Cardiac muscle cell (in vitro differentiated cells and primary cell): ENCODE measurements at regions not wholly inside any gene's neighbourhood (a gene's known extent, or its start where the extent isn't known, plus 50 kb on each side); places are given as distances from the start of the nearest gene placed in this dataset.

Experiments
- DNase-seq, 2 donors: peaks; one replicate each; pipeline versions ENCODE4 v3.0.0 to v3.0.0-alpha.2; 2010 to 2017; ENCODE audit warnings: low read depth in 1 of 2, low spot score in 1 of 2
- H3K27ac ChIP-seq: fragments of 200-600 bp; sonication (generic); 2 replicates; pipeline ENCODE4 v1.5.1; 2016
- H3K27me3 ChIP-seq: fragments of 200-600 bp; sonication (generic); 2 replicates; pipeline ENCODE4 v1.6.0; 2016; ENCODE audit warnings: control low read depth
- H3K36me3 ChIP-seq: fragments of 200-600 bp; sonication (generic); 2 replicates; pipeline ENCODE4 v1.5.1; 2016; ENCODE audit warnings: control low read depth
- H3K4me1 ChIP-seq: fragments of 200-600 bp; sonication (generic); 2 replicates; pipeline ENCODE4 v1.8.1; 2017; ENCODE audit warnings: low read depth, mild to moderate bottlenecking, mixed run types
- H3K4me3 ChIP-seq: fragments of 200-600 bp; sonication (generic); 2 replicates; pipeline ENCODE4 v1.5.1; 2016; ENCODE audit warnings: mild to moderate bottlenecking
- H3K9me3 ChIP-seq: fragments of 200-600 bp; sonication (generic); 2 replicates; pipeline ENCODE4 v1.5.1; 2017; ENCODE audit warnings: low read depth, mild to moderate bottlenecking, control low read depth
- TF ChIP-seq, protein P1 (sequence below): IDR thresholded peaks from 2 replicates; pipeline ENCODE4 v1.5.1; 2012; ENCODE audit warnings: low read depth, mild to moderate bottlenecking, low read length

DNA sequence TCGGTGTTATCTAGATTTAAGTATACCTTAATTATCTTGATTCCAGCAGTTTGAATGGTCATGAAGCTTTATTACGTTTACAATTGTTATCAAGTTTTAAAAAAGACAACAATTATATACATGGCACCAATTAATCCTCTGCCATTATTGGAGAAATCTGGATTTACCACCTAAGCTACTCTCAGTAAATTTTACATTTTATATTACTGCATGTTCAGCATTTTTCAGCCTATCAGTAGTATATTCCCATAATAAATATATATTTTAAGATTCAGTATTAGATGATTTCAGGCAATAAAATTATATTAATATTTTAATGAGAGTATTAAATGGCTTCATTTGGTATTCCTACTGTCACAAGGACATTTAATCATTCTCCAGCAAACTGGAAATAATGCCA, 264.5 kb upstream of the PRDM9 start:
- H3K4me1 ChIP-seq = no peaks in the 10 kb centered on the region
- TF ChIP-seq, protein P1, sequence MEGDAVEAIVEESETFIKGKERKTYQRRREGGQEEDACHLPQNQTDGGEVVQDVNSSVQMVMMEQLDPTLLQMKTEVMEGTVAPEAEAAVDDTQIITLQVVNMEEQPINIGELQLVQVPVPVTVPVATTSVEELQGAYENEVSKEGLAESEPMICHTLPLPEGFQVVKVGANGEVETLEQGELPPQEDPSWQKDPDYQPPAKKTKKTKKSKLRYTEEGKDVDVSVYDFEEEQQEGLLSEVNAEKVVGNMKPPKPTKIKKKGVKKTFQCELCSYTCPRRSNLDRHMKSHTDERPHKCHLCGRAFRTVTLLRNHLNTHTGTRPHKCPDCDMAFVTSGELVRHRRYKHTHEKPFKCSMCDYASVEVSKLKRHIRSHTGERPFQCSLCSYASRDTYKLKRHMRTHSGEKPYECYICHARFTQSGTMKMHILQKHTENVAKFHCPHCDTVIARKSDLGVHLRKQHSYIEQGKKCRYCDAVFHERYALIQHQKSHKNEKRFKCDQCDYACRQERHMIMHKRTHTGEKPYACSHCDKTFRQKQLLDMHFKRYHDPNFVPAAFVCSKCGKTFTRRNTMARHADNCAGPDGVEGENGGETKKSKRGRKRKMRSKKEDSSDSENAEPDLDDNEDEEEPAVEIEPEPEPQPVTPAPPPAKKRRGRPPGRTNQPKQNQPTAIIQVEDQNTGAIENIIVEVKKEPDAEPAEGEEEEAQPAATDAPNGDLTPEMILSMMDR = no peak
- no peak overlapping the region for H3K27ac ChIP-seq
- no peak for DNase-seq
- H3K27me3 ChIP-seq = no peaks in the 10 kb centered on the region
- H3K36me3 ChIP-seq = no peaks in the 10 kb centered on the region
- no peaks in the 10 kb centered on the region for H3K9me3 ChIP-seq
- H3K4me3 ChIP-seq = no peak overlapping the region

DNA sequence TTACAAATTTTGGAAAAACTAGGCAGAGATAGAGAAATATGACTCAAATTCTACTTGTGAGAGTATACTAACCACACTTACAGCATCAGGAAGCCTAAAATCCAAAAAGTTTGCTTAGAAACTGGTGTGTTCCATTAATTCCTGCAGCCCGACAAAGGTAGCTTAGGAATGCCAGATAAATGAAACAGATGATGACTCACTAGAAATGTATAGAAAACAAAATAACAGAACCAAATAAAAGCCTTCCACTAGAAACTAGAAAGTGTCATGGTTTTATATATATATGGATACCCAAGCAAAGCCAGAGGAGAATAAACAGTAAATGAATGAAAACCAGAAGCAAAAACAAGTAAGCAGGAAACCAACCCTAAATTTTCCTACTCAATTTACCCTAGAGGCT, 272.2 kb upstream of the PRDM9 start:
- H3K27me3 ChIP-seq = no peaks in the 10 kb centered on the region
- no peak overlapping the region for H3K4me3 ChIP-seq
- DNase-seq = no peak
- no peak overlapping the region for H3K27ac ChIP-seq
- no peaks in the 10 kb centered on the region for H3K4me1 ChIP-seq
- no peaks in the 10 kb centered on the region for H3K36me3 ChIP-seq
- H3K9me3 ChIP-seq = no peaks in the 10 kb centered on the region
- TF ChIP-seq, protein P1 = no peak

DNA sequence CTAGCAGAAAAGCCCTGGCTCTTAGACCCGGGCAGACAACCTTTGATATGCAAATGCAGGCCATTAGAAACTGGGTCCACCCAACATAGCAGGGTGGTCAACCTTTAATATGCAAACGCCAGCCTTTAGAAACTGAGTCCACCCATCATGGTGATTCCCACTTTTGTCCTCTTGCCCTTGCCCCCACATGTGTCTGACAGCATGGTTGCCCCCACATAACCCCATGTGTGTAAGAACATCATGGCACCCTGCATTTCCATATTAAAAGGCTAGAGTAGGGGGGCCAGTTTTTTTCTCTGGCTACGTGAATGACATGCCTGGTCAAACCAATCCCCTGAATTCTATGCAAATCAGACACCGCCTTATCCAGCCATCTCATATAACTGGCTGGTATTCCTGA, 273.2 kb upstream of the PRDM9 start:
- Histone ChIP-seq H3K27me3 (no peaks in the 10 kb centered on the region), H3K4me1 (no peaks in the 10 kb centered on the region), H3K36me3 (no peaks in the 10 kb centered on the region), H3K9me3 (no peaks in the 10 kb centered on the region), H3K27ac (no peak overlapping the region), H3K4me3 (no peak overlapping the region)
- no peak for DNase-seq
- TF ChIP-seq, protein P1 = no peak

DNA sequence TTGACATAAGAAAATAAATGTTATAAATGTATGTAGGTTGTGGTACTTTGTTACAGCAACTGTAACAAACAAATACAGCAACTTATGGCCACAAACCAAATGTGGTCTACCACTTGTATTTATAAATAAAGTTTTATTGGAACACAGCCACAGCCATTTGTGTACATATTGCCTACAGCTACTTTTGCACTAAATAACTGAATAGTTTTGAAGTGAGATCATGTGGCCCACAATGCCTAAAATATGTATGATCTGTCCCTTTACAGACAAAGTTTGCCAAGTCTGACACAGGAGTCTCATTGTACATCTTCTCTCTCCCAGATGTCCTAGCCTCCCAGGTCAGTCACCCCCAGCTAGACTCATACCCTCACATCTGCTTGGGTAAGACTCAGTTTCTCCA, 283.6 kb upstream of the PRDM9 start:
- Histone ChIP-seq H3K4me3 (no peak overlapping the region), H3K9me3 (no peaks in the 10 kb centered on the region), H3K27me3 (no peaks in the 10 kb centered on the region), H3K4me1 (no peaks in the 10 kb centered on the region), H3K27ac (no peak overlapping the region), H3K36me3 (no peaks in the 10 kb centered on the region)
- TF ChIP-seq, protein P1 = no peak
- no peak for DNase-seq

DNA sequence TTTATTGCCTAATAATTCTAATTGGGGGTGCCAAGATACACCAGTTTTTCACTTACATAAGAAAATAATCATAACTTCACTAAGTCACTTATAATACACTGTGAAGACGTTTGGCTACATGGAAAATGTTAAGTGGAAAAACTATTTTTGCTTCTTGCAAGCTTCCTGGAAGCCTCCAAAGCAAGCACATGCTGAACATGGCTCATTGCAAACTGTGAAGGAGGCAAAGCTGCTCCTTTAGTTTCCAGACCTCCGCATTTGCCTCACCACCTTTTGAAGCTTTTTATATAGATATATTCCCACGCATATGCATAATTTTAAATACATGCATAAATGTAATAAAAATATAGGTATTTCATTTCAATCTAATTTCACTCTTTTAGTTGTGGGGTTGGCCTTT, 285.6 kb upstream of the PRDM9 start:
- Histone ChIP-seq H3K9me3 (no peaks in the 10 kb centered on the region), H3K27ac (no peak overlapping the region), H3K36me3 (no peaks in the 10 kb centered on the region), H3K27me3 (no peaks in the 10 kb centered on the region), H3K4me1 (no peaks in the 10 kb centered on the region), H3K4me3 (no peak overlapping the region)
- TF ChIP-seq, protein P1 = no peak
- no peak for DNase-seq

DNA sequence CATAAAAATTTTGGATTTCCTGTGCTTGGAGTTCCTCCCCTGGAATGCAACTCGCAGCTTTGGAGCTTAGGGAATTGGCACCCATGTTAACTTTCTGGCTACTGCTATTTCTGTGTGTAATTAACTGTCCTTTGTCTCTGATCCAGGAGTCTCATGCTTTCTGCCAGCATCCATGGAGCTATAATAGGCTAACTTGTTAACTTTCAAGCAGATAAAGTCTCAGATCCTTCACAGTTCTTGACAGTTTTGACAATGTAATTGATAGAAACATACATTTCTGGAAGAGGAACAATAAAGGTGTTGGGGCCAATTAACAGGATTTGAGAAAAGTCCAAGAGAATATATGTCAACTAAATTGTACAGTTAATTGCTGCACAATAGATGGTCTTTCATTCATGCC, 290.2 kb upstream of the PRDM9 start:
- Histone ChIP-seq H3K4me1 (no peaks in the 10 kb centered on the region), H3K9me3 (no peaks in the 10 kb centered on the region), H3K4me3 (no peak overlapping the region), H3K36me3 (no peaks in the 10 kb centered on the region), H3K27ac (no peak overlapping the region), H3K27me3 (no peaks in the 10 kb centered on the region)
- TF ChIP-seq, protein P1 = no peak
- DNase-seq = no peak
